ENCODE measurements at regions not wholly inside any gene's neighbourhood (a gene's known extent, or its start where the extent isn't known, plus 50 kb on each side); places are given as distances from the start of the nearest gene placed in this dataset.

DNA sequence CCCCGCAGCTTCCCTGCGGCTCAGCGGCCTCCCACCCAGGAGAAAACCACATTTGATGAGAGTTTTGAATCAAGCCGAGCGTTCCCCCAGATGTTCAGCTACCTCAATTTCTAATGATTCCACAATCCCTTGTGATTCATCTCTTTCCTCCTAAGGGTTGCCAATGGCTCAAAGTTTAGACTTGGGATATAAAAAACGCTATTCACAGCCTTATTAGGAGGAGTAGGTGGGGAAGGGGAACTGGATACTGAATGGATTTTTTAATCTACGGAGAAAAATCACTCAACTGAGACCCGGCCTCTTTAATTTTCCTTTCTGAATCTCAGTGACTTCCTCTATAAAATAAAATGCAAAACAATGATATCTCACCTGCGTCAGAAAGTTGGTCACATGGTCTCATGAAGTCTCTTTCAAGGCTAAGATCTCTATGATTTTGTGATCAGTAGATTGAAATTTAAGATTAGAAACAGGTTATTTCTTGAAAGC is 192.6 kb upstream of the TCF4 start:
- TF ChIP-seq HDAC6 (IDR thresholded peaks at IDR 0.05; ENCODE audit: low read depth, low read length) (no peak), EZH2 (IDR thresholded peaks at IDR 0.05; ENCODE audit: low read depth, low read length, severe bottlenecking) (no peak), YY1 (IDR thresholded peaks at IDR 0.05; ENCODE audit: low read depth, low read length) (no peak), EP300 (IDR thresholded peaks at IDR 0.05; ENCODE audit: borderline replicate concordance in 1 of 2, low read depth in 2 of 2, low read length in 2 of 2) (no peak)
- TF ChIP-seq, protein P1, sequence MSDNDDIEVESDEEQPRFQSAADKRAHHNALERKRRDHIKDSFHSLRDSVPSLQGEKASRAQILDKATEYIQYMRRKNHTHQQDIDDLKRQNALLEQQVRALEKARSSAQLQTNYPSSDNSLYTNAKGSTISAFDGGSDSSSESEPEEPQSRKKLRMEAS (IDR thresholded peaks at IDR 0.05) = no peak

Data from H1 (cell line).